RWPE1 (cell line): ENCODE measurements at regions not wholly inside any gene's neighbourhood (a gene's known extent, or its start where the extent isn't known, plus 50 kb on each side); places are given as distances from the start of the nearest gene placed in this dataset.
A peak's percentile ranks its signal among the peaks of the same experiment; 100 is the strongest.

Experiments used
- CTCF ChIA-PET: fragments of 350-600 bp; sonication (Branson Sonifier 250); formaldehyde crosslinking; extraction: SDS; loops from one replicate; lab custom pipeline; 2021; lab: Yijun Ruan, JAX
- POLR2A ChIA-PET: fragments of 400-600 bp; formaldehyde crosslinking; extraction: SDS; loops from one replicate; lab custom pipeline; 2020; ENCODE audit warnings: antibody characterized with exemption; ENCODE audit not compliant: low non-redundant PET; lab: Yijun Ruan, JAX
- DNase-seq: peaks from one replicate; pipeline ENCODE4 v3.0.0; 2012; ENCODE audit warnings: low spot score
- H3K27ac ChIP-seq: fragments of 450-650 bp; 2 replicates; pipeline ENCODE4 v1.5.1; 2017
- CTCF ChIP-seq: fragments of 450-650 bp; conservative IDR thresholded peaks from 2 replicates; pipeline ENCODE4 v1.5.1; 2017; ENCODE audit warnings: low read depth, mild to moderate bottlenecking

- peak overlapping the region; percentile 75 for H3K27ac ChIP-seq
- ChIA-PET POLR2A (interaction anchor here (0.6 kb wide), 1 partner anchor 9 kb away, joined by 3 read pairs; no protein-coding TSS in a partner anchor), CTCF (interaction anchor here (0.6 to 1.4 kb wide), 3 partner anchors 9 to 392 kb away, joined by 3 to 4 read pairs (median 4); no protein-coding TSS in a partner anchor)
- no peak for TF ChIP-seq CTCF
- no peak for DNase-seq
Observed at GRCh38 chr16:85375282-85375681, 237.8 kb upstream of the GSE1 start.

GRCh38 chr16:85376292-85377095, 236.6 kb upstream of the GSE1 start:
- H3K27ac ChIP-seq, result peak overlapping the region; percentile 75
- ChIA-PET POLR2A (no interaction called here), CTCF (interaction anchor here (0.6 to 1.4 kb wide), 3 partner anchors 8 to 188 kb away, joined by 3 to 4 read pairs (median 3); no protein-coding TSS in a partner anchor)
- DNase-seq, result no peak
- TF ChIP-seq CTCF, result no peak

GRCh38 chr16:85377388-85378144, 235.6 kb upstream of the GSE1 start:
- TF ChIP-seq CTCF, result no peak
- POLR2A ChIA-PET, result no interaction called here
- H3K27ac ChIP-seq, result peak overlapping the region; percentile 75
- CTCF ChIA-PET, result interaction anchor here (0.6 to 1.0 kb wide), 3 partner anchors 14 to 228 kb away, joined by 3 to 4 read pairs (median 3); no protein-coding TSS in a partner anchor
- DNase-seq, result no peak

GRCh38 chr16:85378145-85379040, 234.7 kb upstream of the GSE1 start:
- DNase-seq, result no peak
- POLR2A ChIA-PET, result no interaction called here
- CTCF ChIA-PET, result interaction anchor here (0.6 to 1.0 kb wide), 3 partner anchors 13 to 227 kb away, joined by 3 to 4 read pairs (median 3); no protein-coding TSS in a partner anchor
- no peak for TF ChIP-seq CTCF
- peak overlapping the region; percentile 75 for H3K27ac ChIP-seq

GRCh38 chr16:85379041-85380001, 233.8 kb upstream of the GSE1 start:
- H3K27ac ChIP-seq, result peak overlapping the region; percentile 21; the same call in 1 of the 2 replicates
- POLR2A ChIA-PET, result no interaction called here
- TF ChIP-seq CTCF, result no peak
- no peak for DNase-seq
- CTCF ChIA-PET, result no interaction called here
